Activated CD4-positive, CD25-positive, alpha-beta regulatory T cell treated with anti-CD3 and anti-CD28 coated beads, Interleukin-2, amount 50 U/mL, for 72 hours (primary cell): ENCODE measurements at regions not wholly inside any gene's neighbourhood (a gene's known extent, or its start where the extent isn't known, plus 50 kb on each side); places are given as distances from the start of the nearest gene placed in this dataset.
"Not testable (repeated sequence)": the region's sequence is repeated elsewhere in the genome, so short reads cannot be mapped to it uniquely, and the experiment has no call there.

ENCODE experiments used
- DNase-seq: peaks from one replicate; pipeline ENCODE4 v3.0.0; 2021

- DNase-seq, result no peak
Measured at GRCh38 chr21:24714646-24715200, 892.6 kb downstream of the MRPL39 start.

- DNase-seq, result no peak
Measured at GRCh38 chr21:24705201-24705600, 902.1 kb downstream of the MRPL39 start.

GRCh38 chr21:24693779-24694178 lies 913.5 kb downstream of the MRPL39 start:
- no peak for DNase-seq

GRCh38 chr21:24681456-24681855 lies 925.8 kb downstream of the MRPL39 start:
- DNase-seq, result no peak

- DNase-seq, result no peak
Measured at GRCh38 chr21:24671901-24672300, 935.4 kb downstream of the MRPL39 start.

- DNase-seq, result no peak
Measured at GRCh38 chr21:24658926-24659325, 948.4 kb downstream of the MRPL39 start.

- no peak for DNase-seq
Measured at GRCh38 chr21:24658026-24658425, 949.3 kb downstream of the MRPL39 start.

GRCh38 chr21:24649691-24650090 lies 957.6 kb downstream of the MRPL39 start:
- DNase-seq, result no peak

GRCh38 chr21:24636696-24637095 lies 970.6 kb downstream of the MRPL39 start:
- no peak for DNase-seq

GRCh38 chr21:24634749-24635148 lies 972.5 kb downstream of the MRPL39 start:
- DNase-seq, result no peak

GRCh38 chr21:24628536-24628935 lies 978.7 kb downstream of the MRPL39 start:
- DNase-seq, result no peak

- DNase-seq, result no peak
Measured at GRCh38 chr21:24628046-24628445, 979.2 kb downstream of the MRPL39 start.

GRCh38 chr21:24617819-24618218 lies 989.5 kb downstream of the MRPL39 start:
- no peak for DNase-seq

- no peak for DNase-seq
Measured at GRCh38 chr21:24594082-24594481, 1013.2 kb downstream of the MRPL39 start.

- DNase-seq, result no peak
Measured at GRCh38 chr21:24590261-24590660, 1017.0 kb downstream of the MRPL39 start.

GRCh38 chr21:24583473-24583872 lies 1023.8 kb downstream of the MRPL39 start:
- no peak for DNase-seq

- DNase-seq, result no peak
Measured at GRCh38 chr21:24577301-24577700, 1030.0 kb downstream of the MRPL39 start.

- DNase-seq, result no peak
Measured at GRCh38 chr21:24561291-24561690, 1046.0 kb downstream of the MRPL39 start.

- no peak for DNase-seq
Measured at GRCh38 chr21:24552491-24552890, 1054.8 kb downstream of the MRPL39 start.

- no peak for DNase-seq
Measured at GRCh38 chr21:24545807-24546361, 1061.4 kb downstream of the MRPL39 start.

- no peak for DNase-seq
Measured at GRCh38 chr21:24514081-24514733, 1093.1 kb downstream of the MRPL39 start.

- no peak for DNase-seq
Measured at GRCh38 chr21:24509131-24509530, 1098.2 kb downstream of the MRPL39 start.

- DNase-seq, result no peak
Measured at GRCh38 chr21:24486973-24487372, 1120.3 kb downstream of the MRPL39 start.

GRCh38 chr21:24483361-24483760 lies 1123.9 kb downstream of the MRPL39 start:
- not testable (repeated sequence) for DNase-seq

GRCh38 chr21:24470852-24471251 lies 1136.4 kb downstream of the MRPL39 start:
- no peak for DNase-seq
